Progenitor cell of endocrine pancreas (in vitro differentiated cells): ENCODE measurements at regions not wholly inside any gene's neighbourhood (a gene's known extent, or its start where the extent isn't known, plus 50 kb on each side); places are given as distances from the start of the nearest gene placed in this dataset.

Experiments
- DNase-seq: peaks from one replicate; pipeline ENCODE4 v3.0.0; 2021; ENCODE audit warnings: low spot score; ENCODE audit not compliant: unreplicated experiment
- H3K27ac Mint-ChIP-seq: 2 replicates; pipeline ENCODE4 v1.8.0; 2021; ENCODE audit warnings: mild to moderate bottlenecking, moderate library complexity, mixed read lengths
- H3K27me3 Mint-ChIP-seq: 2 replicates; pipeline ENCODE4 v1.8.0; 2021; ENCODE audit warnings: mixed read lengths
- H3K36me3 Mint-ChIP-seq: 2 replicates; pipeline ENCODE4 v1.8.0; 2022; ENCODE audit warnings: mixed read lengths; ENCODE audit not compliant: insufficient read depth
- H3K4me1 Mint-ChIP-seq: 2 replicates; pipeline ENCODE4 v1.8.0; 2021; ENCODE audit warnings: low read depth, mixed read lengths
- H3K4me3 Mint-ChIP-seq: 2 replicates; pipeline ENCODE4 v1.8.0; 2021; ENCODE audit warnings: low read depth, mild to moderate bottlenecking, moderate library complexity, mixed read lengths
- H3K9me3 Mint-ChIP-seq: 2 replicates; pipeline ENCODE4 v1.8.0; 2021; ENCODE audit warnings: low read depth, mixed read lengths
- CTCF ChIP-seq: fragments of 200-600 bp; sonication (generic); IDR thresholded peaks from one replicate; pipeline ENCODE4 v1.5.0; 2021; ENCODE audit warnings: antibody characterized with exemption, mild to moderate bottlenecking; ENCODE audit not compliant: unreplicated experiment

- TF ChIP-seq CTCF, result peak; percentile 52
- Mint-ChIP-seq H3K4me3 (no peak overlapping the region), H3K9me3 (no peaks in the 10 kb centered on the region), H3K27ac (peak overlapping the region; percentile 73), H3K4me1 (peaks cover 17% of the 10 kb centered on the region), H3K36me3 (no peaks in the 10 kb centered on the region), H3K27me3 (no peaks in the 10 kb centered on the region)
- no peak for DNase-seq
These were observed 86.8 kb upstream of the STEAP1B start for GRCh38 chr7:22586786-22587140.

- no peaks in the 10 kb centered on the region for H3K27me3 Mint-ChIP-seq
- peak overlapping the region; percentile 73 for H3K27ac Mint-ChIP-seq
- H3K9me3 Mint-ChIP-seq, result no peaks in the 10 kb centered on the region
- TF ChIP-seq CTCF, result no peak
- no peak for DNase-seq
- peaks cover 17% of the 10 kb centered on the region for H3K4me1 Mint-ChIP-seq
- H3K4me3 Mint-ChIP-seq, result no peak overlapping the region
- no peaks in the 10 kb centered on the region for H3K36me3 Mint-ChIP-seq
These were observed 86.3 kb upstream of the STEAP1B start for GRCh38 chr7:22586101-22586785.

GRCh38 chr7:22584179-22584578 lies 84.2 kb upstream of the STEAP1B start:
- no peaks in the 10 kb centered on the region for H3K36me3 Mint-ChIP-seq
- no peak for DNase-seq
- no peaks in the 10 kb centered on the region for H3K27me3 Mint-ChIP-seq
- H3K9me3 Mint-ChIP-seq, result peaks cover 3% of the 10 kb centered on the region
- H3K4me1 Mint-ChIP-seq, result peaks cover 17% of the 10 kb centered on the region
- no peak for TF ChIP-seq CTCF
- no peak overlapping the region for H3K4me3 Mint-ChIP-seq
- no peak overlapping the region for H3K27ac Mint-ChIP-seq

GRCh38 chr7:22582863-22583622 lies 83.1 kb upstream of the STEAP1B start:
- no peak for DNase-seq
- peaks cover 3% of the 10 kb centered on the region for H3K9me3 Mint-ChIP-seq
- no peak for TF ChIP-seq CTCF
- H3K4me1 Mint-ChIP-seq, result peaks cover 17% of the 10 kb centered on the region
- H3K27ac Mint-ChIP-seq, result peak overlapping the region; percentile 86
- no peaks in the 10 kb centered on the region for H3K36me3 Mint-ChIP-seq
- no peak overlapping the region for H3K4me3 Mint-ChIP-seq
- H3K27me3 Mint-ChIP-seq, result no peaks in the 10 kb centered on the region

- H3K36me3 Mint-ChIP-seq, result no peaks in the 10 kb centered on the region
- no peak overlapping the region for H3K4me3 Mint-ChIP-seq
- no peaks in the 10 kb centered on the region for H3K27me3 Mint-ChIP-seq
- no peak overlapping the region for H3K27ac Mint-ChIP-seq
- H3K4me1 Mint-ChIP-seq, result peaks cover 14% of the 10 kb centered on the region
- H3K9me3 Mint-ChIP-seq, result peaks cover 3% of the 10 kb centered on the region
- no peak for TF ChIP-seq CTCF
- DNase-seq, result no peak
These were observed 81.1 kb upstream of the STEAP1B start for GRCh38 chr7:22581099-22581498.
